SU-DHL-6 (cell line): ENCODE measurements at regions not wholly inside any gene's neighbourhood (a gene's known extent, or its start where the extent isn't known, plus 50 kb on each side); places are given as distances from the start of the nearest gene placed in this dataset.

Source experiments
- H2AFZ ChIP-seq: fragments of 200-600 bp; sonication (generic); 2 replicates; pipeline ENCODE4 v1.6.1; 2014; ENCODE audit warnings: low read depth, mild to moderate bottlenecking, moderate library complexity, mixed read lengths, antibody characterized with exemption, low read length; ENCODE audit not compliant: severe bottlenecking
- H3F3A ChIP-seq: fragments of 200-600 bp; shearing (Covaris generic); 2 replicates; pipeline ENCODE4 v1.6.0; 2016; ENCODE audit warnings: antibody characterized with exemption, mild to moderate bottlenecking; ENCODE audit not compliant: insufficient read depth
- H3K27ac ChIP-seq: fragments of 200-600 bp; sonication (generic); 2 replicates; pipeline ENCODE4 v1.5.1; 2016; ENCODE audit warnings: low read depth, mild to moderate bottlenecking, low read length, moderate library complexity, mixed read lengths
- H3K27me3 ChIP-seq: fragments of 200-600 bp; sonication (generic), shearing (Covaris generic); 2 replicates; pipeline ENCODE4 v1.6.0; 2014; ENCODE audit warnings: mild to moderate bottlenecking, low read length
- H3K36me3 ChIP-seq: fragments of 200-600 bp; sonication (generic); 2 replicates; pipeline ENCODE4 v1.6.1; 2014; ENCODE audit warnings: mild to moderate bottlenecking, low read length, mixed read lengths
- H3K4me2 ChIP-seq: fragments of 300-600, 200-600 bp; shearing (Covaris generic), sonication (generic); 2 replicates; pipeline ENCODE4 v1.6.0; 2014; ENCODE audit warnings: low read length, low read depth, mild to moderate bottlenecking; ENCODE audit not compliant: poor library complexity, severe bottlenecking
- H3K4me3 ChIP-seq: fragments of 200-600 bp; sonication (generic); 2 replicates; pipeline ENCODE4 v1.5.1; 2014; ENCODE audit warnings: antibody characterized with exemption, low read length, mild to moderate bottlenecking, mixed read lengths; ENCODE audit not compliant: insufficient read depth, poor library complexity, severe bottlenecking
- H3K79me2 ChIP-seq: fragments of 200-600 bp; sonication (generic); 2 replicates; pipeline ENCODE4 v1.6.1; 2014; ENCODE audit warnings: mild to moderate bottlenecking, low read length, moderate library complexity; ENCODE audit not compliant: insufficient read depth
- H3K9ac ChIP-seq: fragments of 200-600 bp; sonication (generic); 2 replicates; pipeline ENCODE4 v1.7.0; 2014; ENCODE audit warnings: mild to moderate bottlenecking, low read length
- H3K9me2 ChIP-seq: fragments of 200-600 bp; sonication (generic); replicated peaks from 2 replicates; pipeline ENCODE4 v1.6.1; 2014; ENCODE audit warnings: low read length; ENCODE audit not compliant: insufficient read depth
- H3K9me3 ChIP-seq: fragments of 200-600 bp; sonication (generic); 2 replicates; pipeline ENCODE4 v1.6.1; 2014; ENCODE audit warnings: low read length, mixed read lengths; ENCODE audit not compliant: insufficient read depth
- H4K20me1 ChIP-seq: fragments of 200-600 bp; sonication (generic); 2 replicates; pipeline ENCODE4 v1.6.1; 2014; ENCODE audit warnings: low read depth, mild to moderate bottlenecking, antibody characterized with exemption, low read length, moderate library complexity, mixed read lengths
- EZH2phosphoT487 ChIP-seq: fragments of 200-600 bp; sonication (generic), shearing (Covaris generic); conservative IDR thresholded peaks from 2 replicates; pipeline ENCODE4 v1.6.1; 2018; ENCODE audit warnings: mild to moderate bottlenecking, antibody characterized with exemption, low read length, moderate library complexity, mixed read lengths
- TF ChIP-seq, protein P1 (sequence below): fragments of 200-600 bp; sonication (generic); IDR thresholded peaks from one replicate; pipeline ENCODE4 v1.5.1; 2017; ENCODE audit warnings: antibody characterized with exemption, mild to moderate bottlenecking, low read length, moderate library complexity; ENCODE audit not compliant: insufficient read depth, poor library complexity, severe bottlenecking

DNA sequence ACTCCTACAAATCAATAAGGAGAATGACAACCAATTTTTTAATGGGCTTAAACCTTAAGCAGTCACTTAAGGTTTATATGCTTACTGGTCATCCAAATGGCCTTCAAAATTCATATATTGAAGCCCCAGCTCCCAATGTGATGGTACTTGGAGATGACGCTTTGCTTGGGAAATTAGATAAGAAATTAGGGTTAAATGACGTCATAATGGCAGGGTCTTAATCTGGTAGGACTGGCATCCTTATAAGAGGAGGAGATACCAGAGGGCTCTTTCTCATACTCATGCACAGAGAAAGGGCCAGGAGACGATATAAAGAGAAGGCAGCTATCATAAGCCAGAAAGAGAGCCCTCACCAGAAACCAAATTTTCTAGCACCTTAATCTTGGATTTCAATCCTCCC is 350.8 kb upstream of the NFE2L3 start:
- H3F3A ChIP-seq: no peaks in the 10 kb centered on the region
- H3K36me3 ChIP-seq: no peaks in the 10 kb centered on the region
- no peaks in the 10 kb centered on the region for H3K79me2 ChIP-seq
- TF ChIP-seq EZH2phosphoT487: no peak
- H3K27me3 ChIP-seq: no peaks in the 10 kb centered on the region
- no peak overlapping the region for H3K4me2 ChIP-seq
- H4K20me1 ChIP-seq: no peaks in the 10 kb centered on the region
- no peaks in the 10 kb centered on the region for H3K9me3 ChIP-seq
- H2AFZ ChIP-seq: no peak overlapping the region
- H3K4me3 ChIP-seq: no peak overlapping the region
- no peak overlapping the region for H3K27ac ChIP-seq
- no peak overlapping the region for H3K9ac ChIP-seq
- no peaks in the 10 kb centered on the region for H3K9me2 ChIP-seq

DNA sequence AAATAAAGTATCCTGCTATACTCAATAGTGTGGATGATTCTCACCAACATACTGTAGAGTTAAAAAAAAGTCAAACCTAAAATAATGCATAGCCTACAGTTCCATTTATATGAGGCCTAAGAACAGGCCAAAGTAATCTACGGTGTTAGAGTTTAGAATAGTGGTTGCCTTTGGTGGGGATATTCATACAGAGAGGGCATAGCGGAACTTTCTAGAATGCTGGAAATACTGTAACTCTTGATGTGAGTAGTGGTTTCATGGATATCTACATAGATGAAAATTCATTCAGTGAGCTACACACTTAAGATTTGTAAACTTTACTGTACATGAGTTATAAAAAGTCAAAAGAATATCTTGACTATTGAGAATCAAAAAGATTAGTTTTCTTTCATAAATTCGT is 349.9 kb upstream of the NFE2L3 start:
- Histone ChIP-seq H3K36me3 (no peaks in the 10 kb centered on the region), H3K9me2 (no peaks in the 10 kb centered on the region), H3K27me3 (no peaks in the 10 kb centered on the region), H3K79me2 (no peaks in the 10 kb centered on the region), H4K20me1 (no peaks in the 10 kb centered on the region), H2AFZ (no peak overlapping the region), H3K27ac (no peak overlapping the region), H3K9ac (no peak overlapping the region), H3K4me3 (no peak overlapping the region), H3K9me3 (no peaks in the 10 kb centered on the region), H3F3A (no peaks in the 10 kb centered on the region), H3K4me2 (no peak overlapping the region)
- no peak for TF ChIP-seq EZH2phosphoT487
- TF ChIP-seq, protein P1, sequence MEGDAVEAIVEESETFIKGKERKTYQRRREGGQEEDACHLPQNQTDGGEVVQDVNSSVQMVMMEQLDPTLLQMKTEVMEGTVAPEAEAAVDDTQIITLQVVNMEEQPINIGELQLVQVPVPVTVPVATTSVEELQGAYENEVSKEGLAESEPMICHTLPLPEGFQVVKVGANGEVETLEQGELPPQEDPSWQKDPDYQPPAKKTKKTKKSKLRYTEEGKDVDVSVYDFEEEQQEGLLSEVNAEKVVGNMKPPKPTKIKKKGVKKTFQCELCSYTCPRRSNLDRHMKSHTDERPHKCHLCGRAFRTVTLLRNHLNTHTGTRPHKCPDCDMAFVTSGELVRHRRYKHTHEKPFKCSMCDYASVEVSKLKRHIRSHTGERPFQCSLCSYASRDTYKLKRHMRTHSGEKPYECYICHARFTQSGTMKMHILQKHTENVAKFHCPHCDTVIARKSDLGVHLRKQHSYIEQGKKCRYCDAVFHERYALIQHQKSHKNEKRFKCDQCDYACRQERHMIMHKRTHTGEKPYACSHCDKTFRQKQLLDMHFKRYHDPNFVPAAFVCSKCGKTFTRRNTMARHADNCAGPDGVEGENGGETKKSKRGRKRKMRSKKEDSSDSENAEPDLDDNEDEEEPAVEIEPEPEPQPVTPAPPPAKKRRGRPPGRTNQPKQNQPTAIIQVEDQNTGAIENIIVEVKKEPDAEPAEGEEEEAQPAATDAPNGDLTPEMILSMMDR: no peak

- no peak overlapping the region for H3K27ac ChIP-seq
- TF ChIP-seq EZH2phosphoT487: no peak
- TF ChIP-seq, protein P1: no peak
Observed at GRCh38 chr7:25802473-25802872, 349.5 kb upstream of the NFE2L3 start.

DNA sequence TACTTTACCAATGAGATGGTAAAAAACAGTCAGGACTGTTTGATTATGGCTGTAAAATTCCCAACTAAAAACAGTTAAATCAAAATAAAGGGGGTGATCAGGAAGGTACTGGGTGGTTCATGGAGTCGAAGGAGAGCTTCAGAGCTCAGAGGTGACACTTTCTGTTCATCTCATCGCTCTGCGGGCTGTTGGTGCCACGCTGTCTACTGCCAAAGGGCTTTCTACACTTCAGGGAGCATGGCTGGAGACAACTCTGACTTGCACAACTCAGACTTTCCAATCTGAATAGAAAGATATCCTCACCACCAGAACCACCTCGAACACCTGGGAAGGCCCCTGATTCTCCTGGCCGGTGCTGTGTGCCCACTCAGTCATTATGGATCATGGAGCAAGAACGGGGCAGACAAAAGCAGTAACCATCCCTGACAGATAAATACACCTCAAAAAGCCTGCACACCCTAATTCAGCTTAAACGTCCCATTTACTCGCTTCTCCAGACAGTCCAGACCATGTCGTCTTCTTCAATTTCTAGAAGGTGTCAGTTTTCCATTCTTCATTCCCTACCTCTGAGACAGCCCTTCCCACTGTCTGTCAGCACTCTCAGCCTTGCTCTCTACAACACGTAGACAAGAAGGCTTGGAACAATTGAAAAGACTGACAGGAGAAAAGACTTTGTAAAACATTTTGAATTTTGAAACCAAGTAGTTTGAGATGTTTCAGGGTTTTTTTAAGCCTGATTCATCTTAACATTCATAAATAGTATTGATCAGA is 348.7 kb upstream of the NFE2L3 start:
- H3K9me3 ChIP-seq: no peaks in the 10 kb centered on the region
- no peaks in the 10 kb centered on the region for H3K79me2 ChIP-seq
- H3K4me3 ChIP-seq: no peak overlapping the region
- H2AFZ ChIP-seq: no peak overlapping the region
- no peak overlapping the region for H3K27ac ChIP-seq
- H3F3A ChIP-seq: no peaks in the 10 kb centered on the region
- no peaks in the 10 kb centered on the region for H4K20me1 ChIP-seq
- H3K4me2 ChIP-seq: no peak overlapping the region
- no peaks in the 10 kb centered on the region for H3K27me3 ChIP-seq
- TF ChIP-seq, protein P1: no peak
- TF ChIP-seq EZH2phosphoT487: no peak
- no peaks in the 10 kb centered on the region for H3K9me2 ChIP-seq
- no peak overlapping the region for H3K9ac ChIP-seq
- no peaks in the 10 kb centered on the region for H3K36me3 ChIP-seq

More at GRCh38 chr7:25802473-25802872, 349.5 kb upstream of the NFE2L3 start:
- H3K4me3 ChIP-seq: no peak overlapping the region
- no peaks in the 10 kb centered on the region for H3K79me2 ChIP-seq
- no peaks in the 10 kb centered on the region for H3K9me3 ChIP-seq
- H3F3A ChIP-seq: no peaks in the 10 kb centered on the region
- no peak overlapping the region for H3K9ac ChIP-seq
- no peaks in the 10 kb centered on the region for H3K27me3 ChIP-seq
- H3K9me2 ChIP-seq: no peaks in the 10 kb centered on the region
- no peak overlapping the region for H2AFZ ChIP-seq
- no peak overlapping the region for H3K4me2 ChIP-seq
- H4K20me1 ChIP-seq: no peaks in the 10 kb centered on the region
- H3K36me3 ChIP-seq: no peaks in the 10 kb centered on the region
